DND-41 (cell line): ENCODE measurements at regions not wholly inside any gene's neighbourhood (a gene's known extent, or its start where the extent isn't known, plus 50 kb on each side); places are given as distances from the start of the nearest gene placed in this dataset.
"Not testable (repeated sequence)": the region's sequence is repeated elsewhere in the genome, so short reads cannot be mapped to it uniquely, and the experiment has no call there.

Source experiments
- EZH2 ChIP-seq: IDR thresholded peaks from 3 replicates; pipeline ENCODE4 v1.6.1; 2012; ENCODE audit warnings: borderline replicate concordance, low read depth, mild to moderate bottlenecking, moderate library complexity, low read length, inconsistent platforms; ENCODE audit not compliant: severe bottlenecking
- TF ChIP-seq, protein P1 (sequence below): IDR thresholded peaks from 2 replicates; pipeline ENCODE4 v1.5.1; 2012; ENCODE audit warnings: borderline replicate concordance, low read length, moderate library complexity, mild to moderate bottlenecking; ENCODE audit not compliant: poor library complexity, severe bottlenecking; ENCODE audit errors: extremely low read depth

DNA sequence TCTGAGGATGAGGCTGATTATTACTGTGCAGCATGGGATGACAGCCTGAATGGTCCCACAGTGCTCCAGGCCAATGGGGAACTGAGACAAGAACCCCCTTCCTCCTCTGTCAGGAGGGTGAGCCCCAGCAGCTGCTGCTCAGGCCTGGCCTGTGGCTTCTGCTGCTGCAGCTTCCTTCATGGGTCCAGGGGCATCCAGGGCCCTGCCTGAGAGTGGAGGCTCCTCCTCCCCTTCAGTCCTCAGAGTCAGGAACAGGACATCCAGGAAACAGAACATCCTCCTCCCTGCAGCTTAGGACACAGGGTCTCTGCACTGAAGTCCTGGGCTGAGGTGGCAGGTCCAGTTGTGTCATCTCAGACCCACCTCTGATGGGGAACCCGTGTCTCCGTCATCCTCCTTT lies 127.2 kb downstream of the ZNF280B start:
- TF ChIP-seq, protein P1, sequence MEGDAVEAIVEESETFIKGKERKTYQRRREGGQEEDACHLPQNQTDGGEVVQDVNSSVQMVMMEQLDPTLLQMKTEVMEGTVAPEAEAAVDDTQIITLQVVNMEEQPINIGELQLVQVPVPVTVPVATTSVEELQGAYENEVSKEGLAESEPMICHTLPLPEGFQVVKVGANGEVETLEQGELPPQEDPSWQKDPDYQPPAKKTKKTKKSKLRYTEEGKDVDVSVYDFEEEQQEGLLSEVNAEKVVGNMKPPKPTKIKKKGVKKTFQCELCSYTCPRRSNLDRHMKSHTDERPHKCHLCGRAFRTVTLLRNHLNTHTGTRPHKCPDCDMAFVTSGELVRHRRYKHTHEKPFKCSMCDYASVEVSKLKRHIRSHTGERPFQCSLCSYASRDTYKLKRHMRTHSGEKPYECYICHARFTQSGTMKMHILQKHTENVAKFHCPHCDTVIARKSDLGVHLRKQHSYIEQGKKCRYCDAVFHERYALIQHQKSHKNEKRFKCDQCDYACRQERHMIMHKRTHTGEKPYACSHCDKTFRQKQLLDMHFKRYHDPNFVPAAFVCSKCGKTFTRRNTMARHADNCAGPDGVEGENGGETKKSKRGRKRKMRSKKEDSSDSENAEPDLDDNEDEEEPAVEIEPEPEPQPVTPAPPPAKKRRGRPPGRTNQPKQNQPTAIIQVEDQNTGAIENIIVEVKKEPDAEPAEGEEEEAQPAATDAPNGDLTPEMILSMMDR, result not testable (repeated sequence)
- not testable (repeated sequence) for TF ChIP-seq EZH2
